ENCODE measurements at regions not wholly inside any gene's neighbourhood (a gene's known extent, or its start where the extent isn't known, plus 50 kb on each side); places are given as distances from the start of the nearest gene placed in this dataset.

DNA sequence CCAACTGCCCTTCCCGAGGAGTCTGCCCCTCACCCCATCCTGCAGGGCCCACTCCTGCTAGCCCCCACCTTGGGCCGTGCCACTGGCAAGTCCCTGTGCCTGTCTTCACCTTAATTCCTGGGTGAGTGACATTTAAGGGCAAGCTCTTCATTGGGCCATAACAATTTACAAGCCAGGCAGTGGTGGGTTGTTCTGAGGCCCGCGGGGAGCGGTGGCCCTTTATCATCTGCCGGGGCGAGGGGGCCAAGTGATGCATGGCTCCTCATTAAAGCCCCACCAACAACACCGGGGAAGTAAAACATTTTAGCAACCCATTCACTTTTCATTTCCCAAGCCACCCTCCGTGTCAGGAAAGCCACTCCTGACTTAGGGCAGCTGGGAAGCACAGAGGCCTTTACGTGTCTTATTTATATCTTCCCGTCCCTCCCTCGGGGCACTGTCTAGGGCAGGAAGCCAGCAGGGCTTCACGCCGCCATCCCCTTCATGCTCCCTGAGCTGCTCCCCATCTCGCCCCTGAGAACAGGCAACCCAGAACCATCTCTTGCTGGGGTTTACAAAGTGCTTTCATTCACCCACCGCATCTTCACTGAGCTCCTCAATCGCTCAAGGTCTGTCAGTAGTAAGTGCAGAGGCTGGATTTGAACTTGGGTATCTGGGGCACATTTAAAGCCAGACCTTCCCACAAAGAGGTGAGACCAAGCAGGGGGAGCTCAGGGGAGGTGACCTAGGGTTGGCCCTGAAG lies 55.5 kb upstream of the CCDC167 start:
- no peak for DNase-seq

DNA sequence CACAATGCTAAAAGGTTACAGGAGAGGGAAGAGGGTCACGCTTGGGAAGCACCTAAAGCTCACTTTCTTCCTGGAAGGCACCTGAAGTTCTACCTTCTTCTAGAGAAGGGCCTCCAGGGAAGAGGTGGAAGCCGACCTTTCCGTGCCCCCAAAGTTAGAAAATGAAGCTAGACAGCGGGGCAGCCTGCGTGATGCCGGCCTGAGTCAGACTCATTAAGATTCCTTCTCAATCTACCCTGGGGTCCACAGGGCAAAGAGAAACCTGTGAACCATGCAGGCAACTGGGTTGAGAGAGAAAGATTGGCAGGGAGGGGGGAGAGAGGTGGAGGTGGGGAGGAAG lies 54.8 kb upstream of the CCDC167 start:
- no peak for DNase-seq

DNA sequence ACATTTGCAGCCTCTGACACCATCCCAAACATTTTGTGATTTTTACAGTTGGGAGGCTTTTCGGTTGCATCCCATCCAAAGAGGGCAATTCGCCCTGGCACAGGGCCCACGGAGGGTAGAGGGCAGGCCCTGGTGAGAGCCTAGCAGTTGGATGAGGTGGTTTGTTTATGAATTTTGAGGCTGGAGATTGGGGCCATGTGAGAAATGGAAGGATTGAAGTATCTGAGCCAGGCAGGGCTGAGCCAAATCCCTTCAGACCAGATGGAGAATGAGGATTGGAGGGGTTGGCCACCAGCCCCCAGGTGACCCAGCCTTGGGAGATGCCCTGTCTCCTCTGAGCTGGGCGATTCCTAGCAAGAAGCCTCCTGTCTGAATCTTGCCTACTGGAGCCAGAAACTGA lies 52.6 kb upstream of the CCDC167 start:
- no peak for DNase-seq

DNA sequence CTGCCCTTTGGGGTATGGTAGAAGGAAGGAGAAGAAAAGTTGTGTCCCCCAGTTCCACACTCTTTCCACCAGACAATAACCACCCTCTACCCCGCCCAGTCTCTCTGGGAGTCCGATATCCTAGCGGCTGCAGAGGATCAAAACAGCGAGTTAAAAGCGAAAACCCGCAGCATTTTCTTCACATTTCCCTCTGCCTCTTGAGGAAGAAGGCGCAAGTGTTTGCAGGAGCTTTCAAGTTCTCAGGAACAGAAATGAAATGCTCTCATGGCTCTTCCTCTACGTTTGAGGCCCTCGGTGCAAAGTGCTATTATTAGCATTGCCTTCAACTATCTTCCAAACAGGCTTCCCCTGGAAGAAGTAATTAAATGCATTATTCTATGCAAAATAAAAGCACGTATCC lies 52.2 kb upstream of the CCDC167 start:
- no peak for DNase-seq

DNA sequence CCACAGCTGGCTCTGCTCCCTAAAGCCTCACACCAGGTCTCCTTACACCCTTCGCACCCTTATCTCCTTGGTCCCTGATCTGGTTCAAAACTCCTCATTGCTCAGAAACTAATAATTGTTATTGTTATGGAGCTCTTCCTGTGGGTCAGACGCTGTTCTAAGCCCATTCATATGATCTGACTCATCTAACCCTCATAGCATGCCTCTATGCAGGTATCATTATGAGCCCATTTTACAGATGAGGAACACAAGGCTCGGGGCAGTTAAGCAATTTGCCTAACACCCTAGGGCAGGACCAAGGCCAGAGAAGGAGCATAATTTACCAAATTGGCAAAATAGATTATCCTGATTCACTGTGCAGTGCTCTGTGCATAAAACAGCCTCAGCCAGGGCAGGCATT lies 51.8 kb upstream of the CCDC167 start:
- no peak for DNase-seq

GRCh38 chr6:37551002-37551401 lies 51.3 kb upstream of the CCDC167 start:
- DNase-seq: no peak

- no peak for DNase-seq
Observed at GRCh38 chr6:37550191-37550831, 50.6 kb upstream of the CCDC167 start.

- no peak for DNase-seq
Observed at GRCh38 chr6:37549558-37549957, 49.9 kb upstream of the CCDC167 start.

All from Kasumi-1 (cell line).